GM19463 (cell line): ENCODE measurements at regions not wholly inside any gene's neighbourhood (a gene's known extent, or its start where the extent isn't known, plus 50 kb on each side); places are given as distances from the start of the nearest gene placed in this dataset.

ENCODE experiments used
- ATAC-seq: cut with Tn5 transposase; IDR thresholded peaks from one replicate; pipeline ENCODE4 v1.9.1; 2021; ENCODE audit warnings: mild to moderate bottlenecking, moderate library complexity; ENCODE audit not compliant: unreplicated experiment

DNA sequence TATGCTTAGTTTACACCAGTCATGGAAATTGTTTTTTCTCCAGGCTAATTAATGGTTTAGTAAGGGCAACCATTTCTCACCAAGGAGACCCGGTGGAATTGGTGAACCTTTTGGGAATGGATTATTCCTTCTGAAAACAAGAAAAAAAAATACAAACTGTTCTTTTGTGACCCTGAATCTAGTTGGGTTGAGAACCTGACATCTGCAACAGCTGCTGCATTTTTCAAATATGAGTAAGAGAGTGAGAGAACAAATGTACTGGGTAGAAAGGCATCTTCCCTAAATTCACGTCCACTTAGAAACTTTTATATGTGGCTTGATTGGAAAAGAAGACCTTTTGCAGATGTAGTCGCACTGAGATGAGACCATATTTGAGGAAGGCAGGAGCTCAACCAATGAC, 553.4 kb upstream of the EPHA7 start:
- ATAC-seq: no peak

- no peak for ATAC-seq
These were observed 551.3 kb upstream of the EPHA7 start for GRCh38 chr6:93970684-93971083.

- no peak for ATAC-seq
These were observed 548.8 kb upstream of the EPHA7 start for GRCh38 chr6:93968126-93968525.

- ATAC-seq: no peak
These were observed 545.6 kb upstream of the EPHA7 start for GRCh38 chr6:93964926-93965325.

GRCh38 chr6:93964321-93964720, 545.0 kb upstream of the EPHA7 start:
- ATAC-seq: no peak

GRCh38 chr6:93962566-93962965, 543.2 kb upstream of the EPHA7 start:
- no peak for ATAC-seq

DNA sequence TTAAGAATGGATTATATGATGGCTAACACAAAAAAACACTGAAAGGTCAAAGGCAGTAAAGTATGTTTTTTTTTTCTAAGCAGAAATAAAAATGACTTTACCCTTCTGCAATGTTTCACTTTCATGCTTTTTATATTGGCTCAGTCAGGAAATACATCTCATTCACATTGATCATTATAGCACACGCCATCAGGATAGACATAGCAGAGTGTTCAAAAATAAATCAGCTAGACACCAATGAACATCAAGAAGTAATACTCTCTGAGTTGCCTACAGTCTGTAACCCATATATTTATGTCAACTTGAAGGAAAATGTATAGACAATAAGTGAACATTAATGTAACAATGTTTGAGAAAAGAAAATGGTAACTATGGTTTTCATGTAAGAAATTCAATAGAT, 535.2 kb upstream of the EPHA7 start:
- no peak for ATAC-seq

DNA sequence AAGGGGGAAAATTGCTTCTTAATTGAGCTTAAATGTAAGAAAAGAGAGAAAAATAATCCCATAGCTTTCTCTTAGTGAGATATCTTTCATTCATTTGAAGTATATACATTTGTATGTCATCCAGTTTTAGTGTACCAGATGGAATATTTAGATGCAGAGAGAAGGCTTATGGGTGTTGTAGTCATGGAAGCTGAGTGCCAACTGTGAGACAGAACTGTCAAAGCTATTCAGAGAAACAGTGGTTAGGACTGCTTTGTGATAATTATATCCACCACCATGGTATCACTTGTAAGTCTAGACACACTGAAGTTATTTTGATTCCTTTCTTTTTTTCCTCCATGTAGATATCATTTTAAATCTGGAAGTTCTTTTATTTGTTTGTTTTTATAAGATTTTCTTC, 524.3 kb upstream of the EPHA7 start:
- ATAC-seq: no peak

DNA sequence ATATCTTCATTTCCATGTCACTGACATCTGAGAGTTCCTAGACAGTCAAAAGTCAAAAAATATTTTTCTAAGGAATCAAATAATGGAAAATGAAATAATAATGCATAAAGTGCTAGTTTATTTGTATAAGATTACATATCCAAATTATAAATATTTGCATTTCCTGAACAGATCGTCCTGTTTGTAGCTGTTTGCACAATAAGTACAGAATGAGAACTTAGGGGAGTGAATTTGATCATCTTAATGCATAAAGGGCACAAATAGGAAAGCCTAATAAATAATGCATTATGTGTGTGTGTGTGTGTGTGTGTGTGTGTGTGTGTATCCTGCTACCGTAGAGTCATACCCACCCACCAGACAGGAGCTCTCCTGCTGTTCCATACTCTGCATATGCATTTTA, 521.0 kb upstream of the EPHA7 start:
- ATAC-seq: no peak

- no peak for ATAC-seq
These were observed 512.8 kb upstream of the EPHA7 start for GRCh38 chr6:93932175-93932574.

DNA sequence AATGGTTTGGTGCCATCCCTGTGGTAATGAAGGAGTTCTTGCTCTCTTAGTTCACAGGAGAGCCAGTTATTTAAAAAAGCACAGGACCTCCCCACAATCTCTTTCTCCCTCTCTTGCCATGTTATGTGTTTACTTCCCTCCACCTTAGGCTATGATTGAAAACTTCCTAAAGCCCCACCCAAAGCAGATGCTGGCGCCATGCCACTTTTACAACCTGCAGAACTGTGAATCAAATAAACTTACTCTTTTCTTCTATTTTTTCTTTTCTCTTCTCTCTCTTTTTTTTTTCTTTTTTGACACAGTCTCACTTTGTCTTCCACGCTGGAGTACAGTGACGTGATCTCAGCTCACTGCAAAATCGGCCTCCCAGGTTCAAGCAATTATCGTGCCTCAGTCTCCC, 508.4 kb upstream of the EPHA7 start:
- no peak for ATAC-seq

DNA sequence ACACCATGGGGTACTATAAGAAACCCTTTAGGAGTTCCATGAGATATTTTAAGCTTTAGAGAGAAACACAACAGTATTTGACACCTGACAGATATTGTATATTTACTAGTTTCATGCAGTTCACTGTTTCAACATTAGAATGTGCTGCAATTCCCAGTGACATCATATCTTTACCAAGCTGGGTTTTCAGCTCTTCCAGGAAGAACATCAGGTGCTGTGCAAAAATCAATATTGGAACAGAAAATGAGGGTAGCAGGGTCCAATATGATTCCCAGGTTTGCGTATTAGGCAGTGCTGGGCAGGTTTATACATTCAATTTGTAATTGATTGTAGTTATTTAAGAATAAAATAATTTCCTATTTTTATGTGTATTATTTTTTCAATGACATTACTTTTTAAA, 500.0 kb upstream of the EPHA7 start:
- ATAC-seq: no peak

DNA sequence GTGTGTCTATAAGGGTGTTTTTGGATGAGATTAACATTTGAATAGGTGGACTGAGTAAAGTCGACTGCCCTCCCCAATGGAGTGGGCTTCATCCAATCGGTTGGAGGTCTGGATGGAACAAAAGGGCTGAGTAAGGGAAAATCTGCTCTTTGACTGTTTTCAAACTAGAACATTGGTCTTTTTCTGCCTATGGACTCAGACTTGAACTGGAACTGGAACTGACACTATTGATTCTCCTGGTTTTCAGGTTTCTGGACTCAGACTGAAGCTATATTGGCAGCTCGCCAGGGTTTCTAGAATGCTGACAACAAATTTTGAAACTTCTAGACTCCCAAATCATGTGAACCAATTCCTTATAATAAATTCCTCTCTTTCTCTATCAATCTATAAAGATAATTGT, 498.9 kb upstream of the EPHA7 start:
- no peak for ATAC-seq

DNA sequence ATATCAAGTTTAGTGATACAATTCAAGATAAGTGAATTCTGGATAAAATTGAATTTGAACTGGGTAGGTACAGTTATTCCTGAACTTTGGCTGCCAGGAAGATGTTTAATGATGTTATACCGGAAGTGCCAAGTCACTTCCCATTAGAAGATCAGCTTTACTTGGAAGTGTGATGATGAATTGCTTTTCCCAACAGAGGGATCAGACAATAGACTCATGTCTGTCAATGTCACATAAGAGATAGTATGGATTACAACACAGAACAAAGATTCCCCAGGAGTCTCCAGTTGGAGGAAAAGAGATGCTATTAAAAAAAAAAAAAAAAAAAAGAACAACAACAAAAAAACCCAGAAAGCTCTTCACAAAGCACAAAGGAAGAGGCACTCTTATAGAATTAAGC, 497.9 kb upstream of the EPHA7 start:
- ATAC-seq: no peak

DNA sequence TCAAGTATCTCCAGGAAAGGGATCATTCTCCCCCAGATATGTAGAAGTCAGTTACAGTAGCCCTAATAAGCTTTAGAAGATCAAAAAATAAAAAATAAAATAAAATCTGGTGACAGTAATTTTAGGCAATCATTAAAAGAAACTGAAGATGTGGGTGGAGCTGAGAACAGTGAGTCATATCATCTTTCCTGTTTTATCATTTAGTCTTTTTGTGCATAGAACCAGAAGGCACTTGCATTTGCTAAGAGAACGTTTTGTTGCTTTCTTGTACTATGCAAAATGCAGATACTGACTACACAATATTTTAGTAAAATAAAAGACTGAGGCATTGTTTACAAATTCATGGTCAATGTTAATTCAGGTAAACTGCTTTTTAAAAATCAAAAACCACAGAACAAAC, 497.4 kb upstream of the EPHA7 start:
- no peak for ATAC-seq

- no peak for ATAC-seq
These were observed 496.6 kb upstream of the EPHA7 start for GRCh38 chr6:93915961-93916360.

DNA sequence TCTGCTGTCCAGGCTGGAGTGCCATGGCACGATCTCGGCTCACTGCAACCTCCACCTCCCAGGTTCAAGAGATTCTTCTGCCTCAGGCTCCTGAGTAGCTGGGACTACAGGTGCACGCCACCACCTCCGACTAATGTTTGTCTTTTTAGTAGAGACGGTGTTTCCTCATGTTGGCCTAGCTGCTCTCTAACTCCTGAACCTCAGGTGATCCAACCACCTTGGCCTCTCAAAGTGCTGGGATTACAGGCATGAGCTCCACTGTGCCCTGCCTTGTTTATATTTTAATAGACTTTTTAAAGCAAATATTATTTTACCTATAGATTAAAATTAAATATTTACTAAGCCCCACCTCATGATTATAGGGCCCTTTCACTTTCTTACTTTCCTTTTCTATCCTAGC, 483.2 kb upstream of the EPHA7 start:
- no peak for ATAC-seq

DNA sequence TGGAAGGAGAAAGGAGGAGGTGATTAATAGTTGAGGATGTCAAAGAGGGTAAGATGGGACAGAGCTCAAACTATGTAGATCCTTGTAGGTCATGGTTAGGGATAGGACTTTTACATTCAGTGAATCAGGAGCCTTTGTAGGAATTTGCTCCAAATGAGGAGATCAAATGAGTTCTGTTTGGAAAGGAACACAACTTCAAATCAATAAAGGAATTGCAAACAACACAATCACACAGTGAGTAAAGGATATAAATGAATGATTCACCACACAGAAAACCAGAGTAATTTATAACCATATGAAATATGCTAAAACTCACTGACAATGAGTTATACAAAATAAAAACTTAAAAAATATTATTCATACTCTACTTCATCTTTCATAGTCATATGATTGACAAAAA, 480.8 kb upstream of the EPHA7 start:
- ATAC-seq: no peak

DNA sequence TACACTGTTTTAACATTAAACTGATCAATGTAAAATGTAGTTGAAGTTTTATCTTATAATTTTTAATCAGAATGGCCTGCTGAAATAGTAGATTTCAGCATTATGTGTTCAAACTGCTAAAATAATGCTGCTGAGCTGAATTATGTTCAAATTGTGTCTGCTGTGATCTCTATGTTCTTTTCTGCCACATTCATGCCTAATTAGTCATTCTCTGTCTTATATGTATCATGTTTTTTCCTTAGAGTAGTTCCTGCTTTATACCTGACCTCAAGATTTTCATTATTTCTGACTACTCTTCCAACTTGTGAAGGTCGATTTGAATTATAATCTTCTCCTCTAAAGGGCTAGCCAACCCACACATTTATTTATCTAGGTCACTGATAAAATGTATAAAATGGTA, 476.7 kb upstream of the EPHA7 start:
- no peak for ATAC-seq

- ATAC-seq: no peak
These were observed 475.2 kb upstream of the EPHA7 start for GRCh38 chr6:93894521-93894920.

DNA sequence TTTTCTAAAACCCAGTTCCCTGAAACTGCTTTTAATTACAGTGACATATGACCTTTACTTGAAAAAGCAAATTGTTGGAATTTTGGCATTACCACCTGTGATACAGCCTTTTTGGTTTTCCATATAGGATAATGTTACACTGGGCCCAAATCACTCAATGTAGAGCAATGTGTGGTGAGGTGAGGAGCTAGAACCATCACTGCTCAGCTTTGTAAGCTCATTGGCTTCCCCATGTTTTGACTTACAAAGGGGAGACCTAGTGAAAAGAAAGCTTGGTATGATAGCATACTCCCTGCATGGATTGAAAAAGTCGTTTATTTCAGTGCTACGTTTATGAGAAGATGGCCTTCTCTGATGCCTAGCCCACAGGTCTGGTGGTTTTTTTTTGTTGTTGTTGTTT, 470.4 kb upstream of the EPHA7 start:
- ATAC-seq: no peak

DNA sequence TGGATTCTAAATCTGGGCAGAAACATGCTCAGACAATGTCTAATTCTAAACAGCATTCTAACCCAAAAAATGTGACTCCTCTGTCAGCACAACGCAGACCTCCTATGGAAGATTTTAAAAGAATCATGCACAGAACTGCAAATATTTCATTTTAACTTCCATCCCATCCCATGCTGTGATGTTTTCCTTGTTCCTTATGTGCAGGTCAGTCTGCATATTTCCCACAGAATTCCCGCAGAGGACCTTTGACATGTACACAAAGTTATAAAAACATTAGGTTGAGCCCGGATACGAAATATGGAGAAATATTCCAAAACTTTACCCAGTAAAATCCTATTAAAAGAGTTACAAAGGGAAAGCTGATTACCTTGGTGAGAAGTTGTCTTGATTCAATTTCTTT, 467.1 kb upstream of the EPHA7 start:
- no peak for ATAC-seq

GRCh38 chr6:93859971-93860370, 440.6 kb upstream of the EPHA7 start:
- no peak for ATAC-seq

- ATAC-seq: no peak
These were observed 438.9 kb upstream of the EPHA7 start for GRCh38 chr6:93858213-93858612.
